Colonic mucosa (tissue), 4 donors: ENCODE measurements at regions not wholly inside any gene's neighbourhood (a gene's known extent, or its start where the extent isn't known, plus 50 kb on each side); places are given as distances from the start of the nearest gene placed in this dataset.

Source experiments
- DNase-seq: peaks from one replicate; pipeline ENCODE4 v3.0.0-alpha.2; 2020
- H3K27ac ChIP-seq: fragments of 200-600 bp; one replicate; pipeline ENCODE4 v1.8.0; 2021
- H3K27me3 ChIP-seq: fragments of 200-600 bp; one replicate; pipeline ENCODE4 v1.8.0; 2021
- H3K36me3 ChIP-seq: fragments of 200-600 bp; one replicate; pipeline ENCODE4 v1.8.0; 2021
- H3K4me1 ChIP-seq: fragments of 200-600 bp; one replicate; pipeline ENCODE4 v1.8.0; 2021; ENCODE audit warnings: mild to moderate bottlenecking
- H3K4me3 ChIP-seq: fragments of 200-600 bp; one replicate; pipeline ENCODE4 v1.8.0; 2021
- H3K9ac ChIP-seq, 2 donors: one replicate each; pipeline ENCODE4 v1.7.0; 2013; ENCODE audit warnings: control low read depth in 2 of 2, low read depth in 2 of 2, low read length in 2 of 2
- H3K9me3 ChIP-seq: fragments of 200-600 bp; one replicate; pipeline ENCODE4 v1.8.0; 2021
- CTCF ChIP-seq: fragments of 200-600 bp; IDR thresholded peaks from one replicate; pipeline ENCODE4 v1.8.0; 2022; ENCODE audit warnings: antibody characterized with exemption, mild to moderate bottlenecking
- intact Hi-C: fragments of 100-400 bp; cut with DNase I; formaldehyde crosslinking; loops from one replicate; pipeline ENCODE4 v1.14.1; 2022
- donor health status: healthy.
- donor health status: DM: no; HTN: no; CAD: no.
- donor health status: DM: no; HTN: no; CAD: no.

- no peak for TF ChIP-seq CTCF
- Histone ChIP-seq H3K27me3 (no peaks in the 10 kb centered on the region), H3K4me3 (no peak overlapping the region), H3K4me1 (no peaks in the 10 kb centered on the region), H3K27ac (no peak overlapping the region), H3K9me3 (no peaks in the 10 kb centered on the region), H3K9ac (no peak overlapping the region), H3K36me3 (no peaks in the 10 kb centered on the region)
- intact Hi-C loops = no loop called here
- DNase-seq = no peak
Measured at GRCh38 chr9:81855538-81855937, 72.7 kb upstream of the SPATA31D4 start.

GRCh38 chr9:81858657-81859430 is 69.4 kb upstream of the SPATA31D4 start:
- H3K9me3 ChIP-seq = no peaks in the 10 kb centered on the region
- no peak for TF ChIP-seq CTCF
- no peak overlapping the region for H3K27ac ChIP-seq
- no peaks in the 10 kb centered on the region for H3K36me3 ChIP-seq
- DNase-seq = no peak
- no peak overlapping the region for H3K4me3 ChIP-seq
- intact Hi-C loops = no loop called here
- no peaks in the 10 kb centered on the region for H3K4me1 ChIP-seq
- H3K27me3 ChIP-seq = no peaks in the 10 kb centered on the region
- no peak overlapping the region for H3K9ac ChIP-seq

GRCh38 chr9:81860581-81860980 is 67.6 kb upstream of the SPATA31D4 start:
- Histone ChIP-seq H3K27ac (no peak overlapping the region), H3K4me1 (no peaks in the 10 kb centered on the region), H3K4me3 (no peak overlapping the region), H3K27me3 (no peaks in the 10 kb centered on the region), H3K9ac (no peak overlapping the region), H3K9me3 (no peaks in the 10 kb centered on the region), H3K36me3 (no peaks in the 10 kb centered on the region)
- intact Hi-C loops = no loop called here
- no peak for DNase-seq
- no peak for TF ChIP-seq CTCF

GRCh38 chr9:81861644-81862043 is 66.6 kb upstream of the SPATA31D4 start:
- intact Hi-C loops = no loop called here
- no peak for TF ChIP-seq CTCF
- H3K27me3 ChIP-seq = no peaks in the 10 kb centered on the region
- no peaks in the 10 kb centered on the region for H3K36me3 ChIP-seq
- DNase-seq = no peak
- H3K27ac ChIP-seq = no peak overlapping the region
- no peaks in the 10 kb centered on the region for H3K4me1 ChIP-seq
- H3K9ac ChIP-seq = no peak overlapping the region
- no peaks in the 10 kb centered on the region for H3K9me3 ChIP-seq
- H3K4me3 ChIP-seq = no peak overlapping the region

GRCh38 chr9:81868145-81868544 is 60.1 kb upstream of the SPATA31D4 start:
- Histone ChIP-seq H3K4me3 (no peak overlapping the region), H3K27ac (no peak overlapping the region), H3K9me3 (no peaks in the 10 kb centered on the region), H3K4me1 (no peaks in the 10 kb centered on the region), H3K27me3 (no peaks in the 10 kb centered on the region), H3K36me3 (no peaks in the 10 kb centered on the region), H3K9ac (no peak overlapping the region)
- TF ChIP-seq CTCF = no peak
- intact Hi-C loops = no loop called here
- no peak for DNase-seq
